Hepatocyte (in vitro differentiated cells): ENCODE measurements at regions not wholly inside any gene's neighbourhood (a gene's known extent, or its start where the extent isn't known, plus 50 kb on each side); places are given as distances from the start of the nearest gene placed in this dataset.

Experiments
- DNase-seq: peaks from one replicate; pipeline ENCODE4 v3.0.0-alpha.2; 2016; ENCODE audit warnings: low spot score
- H2AFZ ChIP-seq: fragments of 200-600 bp; sonication (generic); 2 replicates; pipeline ENCODE4 v1.6.0; 2016; ENCODE audit warnings: antibody characterized with exemption, mild to moderate bottlenecking
- H3K27ac ChIP-seq: fragments of 200-600 bp; sonication (generic); 2 replicates; pipeline ENCODE4 v1.5.1; 2016; ENCODE audit warnings: mild to moderate bottlenecking
- H3K27me3 ChIP-seq: fragments of 200-600 bp; sonication (generic); 2 replicates; pipeline ENCODE4 v1.6.1; 2016
- H3K36me3 ChIP-seq: fragments of 200-600 bp; sonication (generic); replicated peaks from 2 replicates; pipeline ENCODE4 v1.5.1; 2016; ENCODE audit warnings: low read depth; ENCODE audit not compliant: insufficient read depth
- H3K4me1 ChIP-seq: fragments of 200-600 bp; sonication (generic); 2 replicates; pipeline ENCODE4 v1.5.1; 2016; ENCODE audit warnings: mild to moderate bottlenecking, moderate library complexity; ENCODE audit not compliant: insufficient read depth
- H3K4me2 ChIP-seq: fragments of 200-600 bp; sonication (generic); 2 replicates; pipeline ENCODE4 v1.6.0; 2016
- H3K4me3 ChIP-seq: fragments of 200-600 bp; sonication (generic); 2 replicates; pipeline ENCODE4 v1.5.1; 2016; ENCODE audit warnings: mild to moderate bottlenecking
- H3K79me2 ChIP-seq: fragments of 200-600 bp; sonication (generic); 2 replicates; pipeline ENCODE4 v1.6.0; 2017; ENCODE audit warnings: mild to moderate bottlenecking
- H3K9me2 ChIP-seq: fragments of 200-600 bp; sonication (generic); replicated peaks from 2 replicates; pipeline ENCODE4 v1.6.0; 2017; ENCODE audit warnings: mild to moderate bottlenecking; ENCODE audit not compliant: insufficient read depth
- H3K9me3 ChIP-seq: fragments of 200-600 bp; sonication (generic); 2 replicates; pipeline ENCODE4 v1.5.1; 2016; ENCODE audit warnings: low read depth, mild to moderate bottlenecking
- H4K20me1 ChIP-seq: fragments of 200-600 bp; sonication (generic); 2 replicates; pipeline ENCODE4 v1.6.0; 2016; ENCODE audit warnings: mild to moderate bottlenecking; ENCODE audit not compliant: insufficient read depth, poor library complexity, severe bottlenecking
- EZH2 ChIP-seq: fragments of 200-600 bp; sonication (generic); IDR thresholded peaks from 2 replicates; pipeline ENCODE4 v1.6.1; 2016; ENCODE audit warnings: antibody characterized with exemption, mild to moderate bottlenecking, borderline replicate concordance
- EZH2phosphoT487 ChIP-seq: fragments of 200-600 bp; sonication (generic); IDR thresholded peaks from one replicate; pipeline ENCODE4 v1.6.1; 2018; ENCODE audit warnings: antibody characterized with exemption, mild to moderate bottlenecking, low read depth, moderate library complexity; ENCODE audit not compliant: unreplicated experiment, severe bottlenecking
- WGBS: methylation state at CpG from one replicate; pipeline ENCODE4 v1.1.6; 2016; ENCODE audit warnings: low lambda C conversion rate; ENCODE audit errors: missing lambda C conversion rate; 5-methylcytosine and 5-hydroxymethylcytosine counted together
- TF ChIP-seq, protein P1 (sequence below): fragments of 200-600 bp; sonication (generic); IDR thresholded peaks from 2 replicates; pipeline ENCODE4 v1.5.1; 2016; ENCODE audit warnings: antibody characterized with exemption, mild to moderate bottlenecking; ENCODE audit not compliant: poor library complexity

DNA sequence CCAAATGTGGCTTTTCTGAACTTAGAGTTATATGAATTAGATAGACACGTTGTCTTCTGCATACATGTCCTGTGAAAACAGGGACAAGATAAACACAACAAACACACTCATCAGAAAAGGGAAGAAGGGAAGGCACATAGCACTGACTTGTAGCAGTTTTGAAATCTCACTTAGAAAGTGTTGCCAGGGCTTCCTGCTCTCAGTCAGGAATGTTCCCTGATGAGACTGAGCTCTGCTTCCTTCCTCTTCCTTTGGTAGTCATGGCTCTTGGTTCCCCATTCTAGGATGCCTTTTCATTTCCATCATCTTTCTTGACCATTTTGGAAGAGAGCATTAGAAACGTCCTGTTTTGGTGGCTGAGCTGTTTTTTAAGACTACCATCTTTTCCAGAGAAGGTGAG, 233.8 kb upstream of the LYZL1 start:
- H3K4me3 ChIP-seq: no peak overlapping the region
- H3K4me2 ChIP-seq: no peak overlapping the region
- H2AFZ ChIP-seq: no peak overlapping the region
- no peak for TF ChIP-seq EZH2phosphoT487
- TF ChIP-seq EZH2: no peak
- TF ChIP-seq, protein P1, sequence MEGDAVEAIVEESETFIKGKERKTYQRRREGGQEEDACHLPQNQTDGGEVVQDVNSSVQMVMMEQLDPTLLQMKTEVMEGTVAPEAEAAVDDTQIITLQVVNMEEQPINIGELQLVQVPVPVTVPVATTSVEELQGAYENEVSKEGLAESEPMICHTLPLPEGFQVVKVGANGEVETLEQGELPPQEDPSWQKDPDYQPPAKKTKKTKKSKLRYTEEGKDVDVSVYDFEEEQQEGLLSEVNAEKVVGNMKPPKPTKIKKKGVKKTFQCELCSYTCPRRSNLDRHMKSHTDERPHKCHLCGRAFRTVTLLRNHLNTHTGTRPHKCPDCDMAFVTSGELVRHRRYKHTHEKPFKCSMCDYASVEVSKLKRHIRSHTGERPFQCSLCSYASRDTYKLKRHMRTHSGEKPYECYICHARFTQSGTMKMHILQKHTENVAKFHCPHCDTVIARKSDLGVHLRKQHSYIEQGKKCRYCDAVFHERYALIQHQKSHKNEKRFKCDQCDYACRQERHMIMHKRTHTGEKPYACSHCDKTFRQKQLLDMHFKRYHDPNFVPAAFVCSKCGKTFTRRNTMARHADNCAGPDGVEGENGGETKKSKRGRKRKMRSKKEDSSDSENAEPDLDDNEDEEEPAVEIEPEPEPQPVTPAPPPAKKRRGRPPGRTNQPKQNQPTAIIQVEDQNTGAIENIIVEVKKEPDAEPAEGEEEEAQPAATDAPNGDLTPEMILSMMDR: no peak
- no peak overlapping the region for H3K27ac ChIP-seq
- H3K4me1 ChIP-seq: peaks cover 17% of the 10 kb centered on the region
- no peak for DNase-seq
- no peaks in the 10 kb centered on the region for H3K36me3 ChIP-seq
- no peaks in the 10 kb centered on the region for H3K27me3 ChIP-seq
- H4K20me1 ChIP-seq: no peaks in the 10 kb centered on the region
- H3K9me3 ChIP-seq: no peaks in the 10 kb centered on the region
- H3K79me2 ChIP-seq: no peaks in the 10 kb centered on the region
- 78% methylated on average over 2 of the region's 2 CpGs for WGBS
- H3K9me2 ChIP-seq: no peaks in the 10 kb centered on the region

DNA sequence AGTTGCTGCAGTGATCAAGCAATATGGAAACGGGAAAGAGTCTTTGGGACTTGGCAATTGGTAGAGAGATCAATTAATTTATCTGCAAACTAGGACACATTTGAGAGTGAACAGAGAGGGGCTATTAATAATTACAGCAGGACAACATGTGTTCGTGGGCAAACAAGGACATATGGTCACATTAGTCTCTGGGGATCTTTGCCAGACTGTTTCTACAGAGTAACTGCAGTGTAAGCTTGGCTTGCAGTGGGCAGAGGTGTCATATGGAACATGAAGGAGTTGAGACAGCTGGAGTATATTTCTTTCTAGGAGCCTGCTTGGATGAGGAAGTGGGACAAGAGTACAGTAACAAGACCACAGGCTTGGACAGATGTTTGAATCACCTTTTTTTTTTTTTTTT, 232.1 kb upstream of the LYZL1 start:
- no peaks in the 10 kb centered on the region for H4K20me1 ChIP-seq
- H3K4me3 ChIP-seq: no peak overlapping the region
- no peak overlapping the region for H3K27ac ChIP-seq
- TF ChIP-seq, protein P1: no peak
- no peak for TF ChIP-seq EZH2
- TF ChIP-seq EZH2phosphoT487: no peak
- no peak for DNase-seq
- no peaks in the 10 kb centered on the region for H3K27me3 ChIP-seq
- H3K9me3 ChIP-seq: no peaks in the 10 kb centered on the region
- no peak overlapping the region for H2AFZ ChIP-seq
- no peaks in the 10 kb centered on the region for H3K79me2 ChIP-seq
- H3K4me1 ChIP-seq: peaks cover 17% of the 10 kb centered on the region
- H3K36me3 ChIP-seq: no peaks in the 10 kb centered on the region
- H3K9me2 ChIP-seq: no peaks in the 10 kb centered on the region
- no peak overlapping the region for H3K4me2 ChIP-seq
- 76% methylated on average over 2 of the region's 2 CpGs for WGBS

DNA sequence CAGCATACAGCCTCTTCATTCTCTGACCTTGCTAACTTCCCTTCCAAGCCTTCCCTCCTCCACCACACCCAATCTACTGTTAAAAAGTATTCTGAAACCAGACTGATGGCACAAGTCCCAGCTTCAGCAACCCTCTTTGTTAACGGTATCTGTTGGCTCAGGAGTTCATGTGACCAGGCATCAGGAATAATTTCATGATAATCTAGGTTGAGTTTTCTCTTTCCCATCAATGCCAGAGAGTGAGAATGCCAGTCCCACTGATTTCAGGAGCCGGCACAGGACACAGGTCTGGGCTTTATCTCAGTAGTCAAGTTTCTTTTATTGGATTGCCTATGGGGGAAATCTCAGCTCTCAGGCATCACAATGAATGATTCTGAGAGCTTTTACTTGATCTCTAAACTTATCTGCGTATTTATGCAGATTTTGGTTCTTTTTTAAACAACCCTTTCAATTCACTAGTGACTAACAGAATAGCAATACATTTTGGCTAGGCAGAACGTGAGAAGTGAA, 231.0 kb upstream of the LYZL1 start:
- Histone ChIP-seq H3K79me2 (no peaks in the 10 kb centered on the region), H2AFZ (no peak overlapping the region), H4K20me1 (no peaks in the 10 kb centered on the region), H3K4me1 (peaks cover 17% of the 10 kb centered on the region), H3K4me2 (peak overlapping the region; percentile 50), H3K9me3 (no peaks in the 10 kb centered on the region), H3K27me3 (no peaks in the 10 kb centered on the region), H3K9me2 (no peaks in the 10 kb centered on the region), H3K36me3 (no peaks in the 10 kb centered on the region), H3K4me3 (no peak overlapping the region), H3K27ac (peak overlapping the region; percentile 35)
- TF ChIP-seq EZH2: no peak
- TF ChIP-seq, protein P1: no peak
- TF ChIP-seq EZH2phosphoT487: no peak
- DNase-seq: no peak
- WGBS: 22% methylated on average over 4 of the region's 4 CpGs
